NCI-H2029 (cell line): ENCODE measurements at regions not wholly inside any gene's neighbourhood (a gene's known extent, or its start where the extent isn't known, plus 50 kb on each side); places are given as distances from the start of the nearest gene placed in this dataset.
"Not testable (repeated sequence)": the region's sequence is repeated elsewhere in the genome, so short reads cannot be mapped to it uniquely, and the experiment has no call there.

Experiments
- DNase-seq: peaks from one replicate; lab custom pipeline; 2025; lab: John Stamatoyannopoulos, UW

DNA sequence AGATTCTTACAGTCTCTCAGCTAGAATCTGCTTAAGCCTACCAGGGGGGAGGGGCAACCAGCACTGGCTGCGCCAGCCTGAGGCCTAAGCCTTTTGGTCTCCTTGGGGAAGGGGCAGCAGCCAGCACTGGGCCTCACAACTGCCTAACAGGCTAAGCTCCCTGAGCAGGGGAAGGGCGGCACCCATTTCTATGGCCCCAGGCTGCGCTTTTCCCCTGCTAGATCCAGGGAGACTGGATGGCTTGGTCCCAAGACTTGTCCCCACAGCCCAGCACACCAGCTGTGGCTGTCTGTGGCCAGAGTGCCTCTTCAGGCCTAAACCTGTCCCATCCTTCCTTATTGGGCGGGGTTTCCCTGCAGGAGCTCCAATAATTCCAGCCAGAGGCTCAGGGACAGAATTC, 1230.3 kb upstream of the CRIM1 start:
- no peak for DNase-seq

DNA sequence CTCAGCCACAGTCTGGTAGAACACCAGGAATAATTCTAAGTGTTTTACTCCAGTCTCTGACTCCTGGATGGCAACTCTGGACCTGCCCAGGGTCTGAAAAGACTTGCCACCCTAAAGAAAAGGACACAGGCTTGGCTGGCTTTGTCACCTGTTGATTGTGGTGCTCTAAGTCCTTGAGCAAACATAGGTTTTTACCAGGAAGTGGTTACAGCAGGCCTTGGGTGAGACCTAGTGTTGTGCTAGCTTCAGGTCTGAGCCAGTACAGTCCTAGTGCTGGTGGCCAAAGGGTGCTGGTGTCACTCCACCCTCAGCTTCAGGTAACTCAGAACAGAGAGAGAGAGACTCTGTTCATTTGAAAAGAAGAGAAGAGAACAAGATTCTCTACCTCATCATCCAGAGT, 1239.4 kb upstream of the CRIM1 start:
- DNase-seq = peak; percentile 12

DNA sequence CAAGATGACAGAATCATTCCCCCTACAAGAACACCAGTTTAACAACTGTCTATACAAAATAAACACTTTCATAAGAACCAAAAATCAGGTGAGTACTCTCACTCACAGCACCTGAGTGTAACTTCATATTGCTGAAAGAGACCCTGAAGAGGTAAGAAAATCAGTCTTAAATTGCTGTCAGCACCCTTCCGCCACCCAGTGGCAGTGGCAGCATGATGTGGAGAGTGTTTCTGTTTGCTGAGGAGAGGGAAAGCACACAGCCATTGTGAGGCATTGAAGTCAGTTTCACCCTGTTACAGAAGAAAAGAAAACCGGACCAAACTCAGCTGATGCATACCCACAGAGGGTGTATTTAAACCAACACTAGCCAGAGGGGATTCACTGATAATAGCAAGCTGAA, 1240.8 kb upstream of the CRIM1 start:
- no peak for DNase-seq

DNA sequence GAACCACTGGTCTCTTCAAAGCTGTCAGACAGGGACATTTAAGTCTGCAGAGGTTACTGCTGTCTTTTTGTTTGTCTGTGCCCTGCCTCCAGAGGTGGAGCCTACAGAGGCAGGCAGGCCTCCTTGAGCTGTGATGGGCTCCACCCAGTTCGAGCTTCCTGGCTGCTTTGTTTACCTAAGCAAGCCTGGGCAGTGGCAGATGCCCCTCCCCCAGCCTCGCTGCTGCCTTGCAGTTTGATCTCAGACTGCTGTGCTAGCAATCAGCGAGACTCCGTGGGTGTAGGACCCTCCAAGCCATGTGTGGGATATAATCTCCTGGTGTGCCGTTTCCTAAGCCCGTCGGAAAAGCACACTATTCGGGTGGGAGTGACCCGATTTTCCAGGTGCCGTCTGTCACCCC, 1243.2 kb upstream of the CRIM1 start:
- not testable (repeated sequence) for DNase-seq

DNA sequence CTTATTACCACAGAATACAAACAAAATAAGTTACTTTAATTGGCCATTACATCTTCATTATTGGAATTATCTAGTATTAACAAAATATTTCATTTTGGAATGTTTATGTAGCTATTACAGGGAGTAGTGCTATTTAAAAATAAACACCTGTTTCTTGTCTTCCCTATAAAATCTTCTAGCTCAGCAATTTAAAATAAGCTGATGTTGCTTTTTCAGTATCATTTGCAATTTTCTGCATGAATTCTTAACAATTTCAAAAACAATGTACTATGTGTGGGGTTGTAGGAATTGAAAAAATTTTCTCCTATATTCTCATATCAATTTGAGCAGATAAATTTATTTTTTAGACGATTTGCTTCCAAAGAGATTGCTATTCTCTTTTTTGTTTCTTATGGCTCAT, 1251.3 kb upstream of the CRIM1 start:
- no peak for DNase-seq

DNA sequence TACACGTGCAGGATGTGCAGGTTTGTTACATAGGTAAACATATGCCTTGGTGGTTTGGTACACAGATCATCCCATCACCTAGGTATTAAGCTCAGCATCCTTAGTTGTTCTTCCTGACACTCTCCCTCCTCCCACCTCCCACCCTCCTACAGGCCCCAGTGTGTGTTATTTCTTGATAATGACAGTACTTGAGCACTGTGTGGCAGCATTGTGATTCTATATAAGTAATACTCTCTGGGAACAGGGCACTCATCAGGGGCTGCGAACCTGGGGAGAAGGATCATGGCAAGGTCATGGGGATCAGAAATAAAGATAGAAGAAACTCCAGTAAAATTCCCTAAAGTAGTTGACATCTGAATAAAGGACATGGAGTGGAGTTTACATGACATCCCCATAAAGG, 1256.2 kb upstream of the CRIM1 start:
- no peak for DNase-seq

DNA sequence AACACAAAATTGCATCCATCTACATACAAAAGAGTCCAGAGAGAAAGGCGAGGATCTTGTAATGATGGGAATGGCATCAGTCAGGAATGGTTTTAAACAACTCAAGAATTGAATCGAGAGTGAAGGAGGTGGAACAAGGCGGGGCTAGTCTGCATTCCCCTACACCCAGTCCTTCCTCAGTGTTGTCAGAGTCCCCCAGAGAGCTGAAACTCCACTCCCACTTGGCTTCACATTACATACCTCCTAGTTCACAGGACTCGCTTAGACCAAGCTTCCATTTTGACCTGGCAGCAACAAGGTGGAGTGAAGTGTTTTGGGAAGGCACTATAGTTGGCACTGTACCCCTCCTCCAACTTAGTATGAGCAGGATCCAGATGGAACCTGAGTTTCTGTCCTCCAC, 1273.5 kb upstream of the CRIM1 start:
- no peak for DNase-seq

DNA sequence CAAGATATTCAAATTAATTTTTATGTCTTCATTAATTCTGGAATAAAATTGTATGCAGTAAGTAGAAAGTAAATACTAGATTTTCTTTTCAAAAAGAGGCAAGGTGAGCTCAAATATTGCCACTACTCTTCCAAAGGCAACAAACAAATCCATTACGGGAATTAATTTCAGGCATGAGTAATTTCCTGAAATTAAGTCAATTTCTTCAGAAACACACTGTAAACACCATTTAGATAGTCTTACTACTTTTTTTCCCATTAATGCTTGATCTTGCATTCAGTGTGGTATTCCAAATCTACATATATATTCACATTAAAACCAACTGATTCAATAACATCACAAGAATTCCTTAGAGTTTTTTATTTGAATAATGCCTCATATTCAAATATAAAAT, 1274.0 kb upstream of the CRIM1 start:
- no peak for DNase-seq

DNA sequence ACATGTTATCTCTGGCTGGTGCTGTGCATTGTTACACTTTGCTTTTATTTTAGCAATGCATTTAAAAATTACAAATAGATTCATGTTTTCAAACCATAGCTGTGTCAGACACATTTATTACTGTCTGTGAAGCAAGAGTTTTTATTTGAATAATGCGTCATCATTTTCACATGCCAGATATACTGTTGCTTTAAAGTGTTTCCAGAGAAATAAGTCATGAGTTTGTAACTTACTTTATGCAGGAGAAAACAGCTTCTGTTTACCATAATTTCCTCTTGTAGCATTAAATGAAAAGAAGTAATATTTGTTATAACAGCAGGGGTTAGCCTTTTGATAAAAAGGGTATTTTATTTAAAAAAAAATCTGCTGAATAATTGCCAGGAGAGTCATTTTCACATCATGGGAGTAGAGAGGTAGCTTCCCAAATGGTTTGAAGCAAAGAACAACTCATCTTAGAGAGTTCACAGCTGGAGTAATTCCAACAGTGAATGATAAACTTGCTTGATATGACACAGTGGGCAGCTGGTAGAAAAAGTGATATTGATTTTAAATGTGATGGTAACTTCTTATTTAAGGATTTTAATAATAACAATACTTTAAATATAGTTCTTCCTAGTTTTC, 1274.5 kb upstream of the CRIM1 start:
- DNase-seq = no peak

DNA sequence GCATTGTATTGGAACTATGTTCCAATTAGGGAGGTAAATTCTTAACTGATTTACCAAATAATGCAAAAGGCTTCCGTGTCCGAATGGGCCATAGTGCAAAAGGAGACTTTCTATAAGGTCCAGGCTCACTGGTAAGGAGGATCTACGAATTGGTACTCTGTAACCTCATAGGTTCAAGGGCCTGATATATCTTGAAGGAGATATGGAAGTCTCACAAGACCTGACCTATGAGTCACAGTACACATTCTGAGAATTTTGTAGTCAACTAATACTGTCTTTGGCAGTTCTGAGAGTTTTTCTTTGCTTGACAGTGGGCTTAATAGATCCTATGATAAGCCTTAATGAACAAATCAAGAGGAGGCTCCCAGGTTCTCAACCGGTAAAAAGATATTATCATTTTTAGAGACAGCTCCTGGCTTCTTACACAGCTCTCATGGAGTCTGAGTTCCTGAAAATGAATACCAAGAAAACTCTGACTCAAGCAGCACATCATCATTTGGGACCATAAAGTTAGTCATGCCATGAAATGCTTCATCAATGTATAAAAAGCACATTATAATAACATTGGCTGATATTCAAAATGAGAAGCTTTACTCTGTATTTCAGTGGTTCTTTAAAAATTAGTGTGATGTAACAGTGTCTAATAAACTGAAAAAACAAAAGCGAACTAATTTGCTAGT, 1275.2 kb upstream of the CRIM1 start:
- no peak for DNase-seq

DNA sequence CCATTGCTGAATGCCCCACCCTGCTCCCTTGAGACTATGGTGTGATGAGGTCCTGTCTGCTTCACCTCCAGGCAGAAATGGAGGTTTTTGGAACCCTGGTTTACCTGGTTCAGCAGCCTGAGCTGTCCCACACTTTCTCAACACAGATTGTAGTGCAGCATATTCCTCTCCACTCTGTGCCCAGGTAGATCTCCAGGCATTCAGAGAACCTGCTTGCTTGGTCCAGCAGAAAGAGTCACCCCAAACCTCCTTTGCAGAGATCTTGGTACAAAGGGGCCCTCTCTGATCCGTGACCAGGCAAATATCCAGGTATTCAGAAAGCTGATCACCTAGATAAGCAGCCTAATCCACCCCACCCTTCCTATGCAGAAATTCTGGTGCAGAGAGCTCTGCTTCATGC, 1288.2 kb upstream of the CRIM1 start:
- DNase-seq = no peak

DNA sequence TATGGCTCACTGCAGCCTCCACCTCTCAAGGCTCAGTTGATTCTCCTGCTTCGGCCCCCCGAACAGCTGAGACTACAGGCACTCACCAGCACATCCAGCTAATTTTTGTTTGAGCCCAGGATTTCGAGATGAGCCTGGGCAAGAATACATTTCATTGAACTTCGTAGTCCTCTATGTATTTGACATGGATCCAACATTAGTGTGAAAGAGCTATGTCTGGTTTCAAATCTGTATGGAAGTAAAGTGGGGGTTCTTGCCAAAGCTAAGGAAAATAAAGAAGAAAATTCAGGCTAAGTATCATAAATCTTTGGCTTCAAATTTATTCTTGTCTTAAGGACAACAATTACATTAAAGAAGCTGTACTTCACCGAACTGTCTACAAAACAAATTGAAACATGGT, 1291.7 kb upstream of the CRIM1 start:
- no peak for DNase-seq

DNA sequence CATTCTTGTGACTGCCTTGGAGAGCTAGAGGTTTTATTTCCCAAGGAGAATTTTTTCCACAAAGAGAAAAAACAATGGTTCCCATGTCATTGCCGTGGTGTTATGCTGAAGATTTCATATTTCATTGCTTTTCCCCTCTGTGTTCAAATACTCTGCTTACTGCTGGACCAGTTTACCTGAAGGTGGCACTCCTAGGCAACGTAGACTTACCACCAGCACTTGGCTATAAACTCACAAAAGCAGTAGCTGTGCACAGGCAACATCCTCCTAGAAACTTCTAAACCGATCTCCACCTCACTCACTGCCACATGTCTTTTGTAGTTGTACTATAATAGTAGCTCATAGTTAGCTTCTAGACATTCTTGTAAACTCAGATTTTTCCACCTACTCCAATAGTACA, 1319.7 kb upstream of the CRIM1 start:
- DNase-seq = no peak

DNA sequence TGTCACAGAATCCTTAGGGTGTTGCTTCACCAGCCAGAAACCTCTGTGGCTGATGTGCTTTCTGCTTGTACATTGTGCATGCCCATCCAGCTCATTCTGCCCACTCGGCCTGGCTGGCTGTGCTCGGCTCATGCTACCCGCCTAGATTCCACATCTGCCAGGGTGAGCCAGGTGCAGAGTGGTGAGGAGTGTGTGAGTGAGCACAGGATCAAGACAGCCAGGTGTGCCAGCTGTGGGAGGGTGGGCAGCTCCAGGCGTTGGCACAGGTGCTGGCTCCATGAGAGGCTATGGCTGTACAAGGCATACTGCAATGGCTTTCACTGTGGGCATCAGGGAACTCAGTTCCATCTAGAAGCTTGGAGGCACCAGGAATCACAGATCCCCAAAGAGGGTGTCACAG, 1321.8 kb upstream of the CRIM1 start:
- no peak for DNase-seq

DNA sequence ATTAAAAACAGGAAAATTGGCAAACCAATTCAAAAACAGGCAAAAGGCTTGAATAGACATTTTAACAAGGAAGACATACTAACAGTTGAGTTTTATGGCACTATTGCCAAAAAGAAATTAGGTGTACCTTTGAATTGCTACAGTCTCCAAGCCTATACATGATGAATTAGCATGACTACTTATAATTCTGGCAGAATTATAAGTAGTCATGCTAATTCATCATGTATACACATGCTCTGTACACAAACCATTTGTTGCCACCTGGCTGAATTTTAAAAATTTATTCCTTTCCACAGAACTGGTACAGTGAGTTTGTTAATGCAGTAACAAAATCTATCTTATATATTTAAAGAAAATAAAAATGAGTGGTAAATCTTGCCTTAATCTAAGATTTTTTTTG, 1332.0 kb upstream of the CRIM1 start:
- DNase-seq = no peak

DNA sequence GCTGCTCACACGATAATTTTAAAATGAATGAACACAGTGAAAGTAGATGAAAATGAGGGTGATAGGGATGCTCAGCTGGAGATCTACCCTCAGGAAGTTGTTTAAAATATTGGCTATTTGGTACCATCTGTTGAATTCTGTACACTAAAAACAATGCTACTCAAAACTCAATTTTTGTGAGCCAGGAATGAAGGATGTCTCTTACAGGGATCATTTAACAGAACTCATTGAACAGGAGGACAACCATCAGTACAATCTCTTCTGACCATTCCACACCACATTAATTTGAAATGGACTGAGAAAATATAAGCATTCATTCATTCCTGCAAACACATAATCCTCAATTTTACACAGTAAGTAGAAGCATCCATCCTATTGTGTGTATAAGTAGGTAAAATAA, 1355.1 kb upstream of the CRIM1 start:
- DNase-seq = no peak

DNA sequence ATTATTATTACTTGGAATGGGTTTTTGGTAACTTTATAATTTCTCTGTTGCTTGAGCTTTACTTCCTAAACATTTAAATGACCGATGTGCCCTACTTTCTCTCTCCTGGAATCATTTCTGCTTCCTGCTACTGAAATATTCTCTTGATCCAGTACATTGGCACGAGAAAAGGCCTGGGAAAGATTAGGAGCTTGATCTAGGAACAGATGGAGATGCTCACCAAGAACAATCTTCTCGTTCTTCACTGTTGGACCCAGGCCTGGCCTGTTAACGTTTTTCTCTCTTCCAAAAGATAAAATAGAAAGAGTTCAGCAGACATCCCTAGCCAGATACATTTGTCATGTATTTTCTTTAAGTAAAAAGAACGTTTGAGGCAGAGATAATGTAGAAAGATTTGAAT, 1356.8 kb upstream of the CRIM1 start:
- DNase-seq = no peak

DNA sequence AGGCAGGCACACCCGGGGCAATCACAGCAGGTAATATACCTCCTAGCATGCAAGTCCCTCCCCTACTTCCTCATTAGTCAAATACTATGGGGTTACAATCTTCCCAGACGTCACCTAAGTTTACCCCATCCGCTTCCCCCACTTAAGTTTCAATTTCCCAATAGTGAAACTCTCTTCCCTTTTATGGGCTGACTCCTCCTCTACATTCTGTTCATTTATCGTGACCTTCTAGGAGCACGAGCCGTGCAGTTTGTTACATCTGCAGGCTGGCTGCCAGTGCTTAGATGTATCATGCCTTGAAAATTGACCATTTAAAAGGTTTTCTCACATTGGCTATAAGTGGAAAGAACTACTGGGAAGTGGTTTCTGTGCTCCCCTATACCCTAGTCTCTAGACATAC, 1357.8 kb upstream of the CRIM1 start:
- no peak for DNase-seq

DNA sequence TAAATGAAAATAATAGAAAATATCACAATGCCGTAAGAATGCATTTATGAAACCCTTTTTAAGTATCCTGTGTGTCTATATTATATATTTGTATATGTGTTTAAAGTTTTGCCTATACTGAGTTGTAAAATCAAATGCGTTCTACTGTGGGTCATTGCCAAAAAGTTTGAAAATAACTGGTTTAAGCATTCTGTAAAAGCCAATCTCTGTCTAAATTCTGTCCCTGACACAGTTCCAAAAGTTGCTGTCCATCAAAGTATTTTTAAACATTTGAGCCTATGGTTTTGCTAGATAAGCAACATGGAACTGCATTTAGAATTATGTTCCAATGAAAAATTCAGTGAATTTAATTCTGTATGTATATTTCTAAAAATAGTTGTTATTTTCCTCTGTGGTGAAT, 1360.4 kb upstream of the CRIM1 start:
- no peak for DNase-seq

DNA sequence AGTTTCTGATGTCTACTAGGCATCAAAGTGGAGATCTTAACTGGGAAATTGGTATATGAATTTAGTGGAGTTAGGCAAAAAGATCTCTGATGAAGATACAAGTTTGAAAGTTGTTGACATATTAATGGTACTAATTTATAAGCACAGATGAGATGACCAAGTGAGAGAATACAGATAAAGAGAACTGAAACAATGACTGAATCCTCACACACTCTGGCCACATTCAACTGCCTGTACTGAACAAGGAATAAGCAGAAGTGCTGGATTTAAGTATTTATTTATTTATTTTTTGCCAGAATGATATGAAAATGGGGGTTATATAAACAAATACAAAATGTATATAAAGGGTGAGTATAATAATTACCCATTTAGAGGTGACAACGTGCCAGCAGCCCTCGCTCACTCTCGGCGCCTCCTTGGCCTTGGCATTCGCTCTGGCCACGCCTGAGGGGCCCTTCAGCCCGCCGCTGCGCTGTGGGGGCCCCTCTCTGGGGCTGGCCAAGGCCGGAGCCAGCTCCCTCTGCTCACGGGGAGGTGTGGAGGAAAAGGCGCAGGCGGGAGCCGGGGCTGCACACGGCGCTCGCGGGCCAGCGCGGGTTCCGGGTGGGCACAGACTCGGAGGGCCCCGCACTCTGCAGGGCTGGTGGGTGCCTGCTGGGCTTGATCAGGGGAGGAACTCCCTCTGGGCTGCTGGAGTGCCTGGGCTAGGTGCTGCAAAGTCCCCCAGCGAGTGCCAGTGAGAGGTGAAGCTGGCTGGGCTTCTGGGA, 1363.9 kb upstream of the CRIM1 start:
- no peak for DNase-seq

DNA sequence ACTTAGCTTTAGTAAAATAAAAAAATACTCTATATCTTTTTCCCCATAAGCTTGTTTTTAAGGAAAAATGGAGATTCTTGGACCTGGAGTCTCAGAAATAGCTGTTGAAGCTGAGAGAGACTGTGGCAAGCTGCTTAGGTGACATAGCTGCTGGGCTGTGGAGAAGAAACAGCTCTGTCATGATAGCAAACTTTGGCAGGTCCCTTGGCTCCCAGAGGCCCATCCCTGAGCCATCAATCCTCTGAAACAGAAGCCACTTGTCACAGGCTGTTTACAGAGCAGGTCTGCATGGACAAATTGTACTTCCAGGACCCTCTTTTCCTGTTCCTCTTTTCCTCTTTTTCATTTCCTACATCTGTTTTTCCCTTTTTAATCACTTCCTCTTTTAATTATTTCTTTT, 1370.1 kb upstream of the CRIM1 start:
- no peak for DNase-seq

DNA sequence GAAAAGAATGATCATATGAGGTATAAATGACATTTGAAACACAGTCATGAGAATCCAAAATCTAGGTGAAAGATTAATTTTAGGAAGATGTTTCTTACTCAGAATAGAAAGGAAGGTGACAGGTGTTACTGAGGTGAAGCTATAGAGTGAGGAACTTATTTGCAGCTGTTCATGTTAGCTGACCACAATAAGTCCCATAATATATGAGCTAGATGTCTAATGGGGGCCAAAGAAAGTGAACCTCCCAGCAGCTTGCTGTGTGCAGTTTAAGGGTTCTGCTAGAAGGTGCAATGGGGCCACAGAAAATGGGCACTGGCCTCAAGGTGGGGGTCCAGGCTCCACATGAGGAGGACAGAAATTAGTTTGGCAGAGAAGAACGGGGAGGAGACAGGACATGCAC, 1374.9 kb upstream of the CRIM1 start:
- no peak for DNase-seq

DNA sequence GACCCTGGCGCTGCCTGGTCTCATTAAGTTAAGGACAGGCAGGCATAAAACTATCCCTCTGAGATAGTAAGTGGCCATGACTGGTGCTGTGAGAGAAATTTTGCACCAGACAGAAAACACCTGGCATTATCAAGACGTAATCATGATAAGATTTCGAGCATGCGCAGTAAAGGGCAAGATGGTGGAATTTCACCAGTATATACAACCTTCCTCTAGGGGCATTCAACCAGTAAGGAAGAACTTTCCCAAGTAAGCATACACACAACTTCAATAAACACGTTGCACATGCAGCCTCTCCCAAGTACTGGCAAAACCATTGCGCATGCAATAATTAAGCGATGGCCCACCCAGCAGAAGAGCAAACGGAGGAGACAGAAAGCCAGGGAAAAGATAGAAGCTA, 1376.4 kb upstream of the CRIM1 start:
- no peak for DNase-seq

DNA sequence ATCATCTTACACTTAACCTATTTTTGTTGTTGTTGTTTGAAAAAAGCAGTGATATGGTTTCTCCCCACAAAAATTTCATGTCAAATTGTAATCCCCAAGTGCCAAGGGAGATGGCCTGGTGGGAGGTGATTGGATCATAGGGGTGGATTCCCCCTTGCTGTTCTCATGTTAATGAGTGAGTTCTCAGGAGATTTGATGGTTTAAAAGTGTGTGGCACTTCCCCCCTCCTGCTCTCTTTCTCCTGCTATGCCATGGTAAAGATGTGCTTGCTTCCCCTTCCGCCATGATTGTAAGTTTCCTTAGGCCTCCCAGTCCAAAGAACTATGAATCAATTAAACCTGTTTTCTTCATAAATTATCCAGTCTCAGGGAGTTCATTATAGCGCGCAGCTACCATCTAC, 1362.7 kb upstream of the FAM98A start:
- DNase-seq = no peak
